Stomach (tissue), 8 donors: ENCODE measurements at regions not wholly inside any gene's neighbourhood (a gene's known extent, or its start where the extent isn't known, plus 50 kb on each side); places are given as distances from the start of the nearest gene placed in this dataset.

Experiments used
- DNase-seq, 2 donors: peaks; one replicate each; pipeline versions ENCODE4 v3.0.0 to v3.0.0-alpha.2; 2013 to 2019
- H3K27ac ChIP-seq, 5 donors: fragments of 200-600 bp in 4 of 5; sonication (generic) in 4 of 5; one replicate each; pipeline ENCODE4 v1.5.1; 2013 to 2019; ENCODE audit warnings: mild to moderate bottlenecking in 1 of 5, moderate library complexity in 1 of 5
- H3K27me3 ChIP-seq, 3 donors: fragments of 200-600 bp; sonication (generic); one replicate each; pipeline ENCODE4 v1.5.1; 2017 to 2019; ENCODE audit warnings: mixed run types in 1 of 3
- H3K36me3 ChIP-seq, 4 donors: fragments of 200-600 bp; sonication (generic); 1 replicate in 3 of 4; 2 replicates in 1 of 4; pipeline ENCODE4 v1.5.1; 2016 to 2019
- H3K4me1 ChIP-seq, 4 donors: fragments of 200-600 bp; sonication (generic); one replicate each; pipeline ENCODE4 v1.5.1; 2016 to 2019
- H3K4me3 ChIP-seq, 4 donors: fragments of 200-600 bp; sonication (generic) in 3 of 4; one replicate each; pipeline ENCODE4 v1.5.1; 2016 to 2019; ENCODE audit warnings: mild to moderate bottlenecking in 1 of 4
- H3K9me3 ChIP-seq, 4 donors: fragments of 200-600 bp; sonication (generic); one replicate each; pipeline ENCODE4 v1.5.1; 2016 to 2019
- CTCF ChIP-seq, 7 experiments: fragments of 450-650 bp in 4 of 7; fragments of 200-600 bp in 3 of 7; sonication (generic) in 3 of 7; IDR thresholded peaks; one replicate each; pipeline ENCODE4 v1.5.1; 2016 to 2019; ENCODE audit warnings: antibody characterized with exemption in 7 of 7, control low read depth in 2 of 7, mild to moderate bottlenecking in 1 of 7
- EP300 ChIP-seq: sonication (generic); formaldehyde crosslinking; IDR thresholded peaks from one replicate; pipeline ENCODE4 v1.6.1; 2017; ENCODE audit warnings: antibody characterized with exemption
- POLR2A ChIP-seq, 4 donors: fragments of 450-650 bp; IDR thresholded peaks; one replicate each; pipeline ENCODE4 v1.6.1; 2016; ENCODE audit warnings: antibody characterized with exemption in 4 of 4, control low read depth in 2 of 4, mild to moderate bottlenecking in 1 of 4, moderate library complexity in 1 of 4
- POLR2AphosphoS5 ChIP-seq, 3 donors: sonication (generic); formaldehyde crosslinking; IDR thresholded peaks; one replicate each; pipeline ENCODE4 v1.6.1; 2016; ENCODE audit warnings: antibody characterized with exemption in 3 of 3
- WGBS, 5 donors: extraction: QIAGEN DNeasy Blood & Tissue Kit in 3 of 5; methylation state at CpG; one replicate each; pipeline versions ENCODE4 v1.1.5 to v1.1.7; 2013 to 2018; 5-methylcytosine and 5-hydroxymethylcytosine counted together
- intact Hi-C: fragments of 100-400 bp; cut with DNase I; formaldehyde crosslinking; loops from one replicate; pipeline ENCODE4 v1.15.1; 2023; ENCODE audit warnings: low total_unique reads
- donor health status: healthy with polysubstance abuse.
- donor health status: Bipolar disorder and iron deficiency.
- donor health status: healthy.

DNA sequence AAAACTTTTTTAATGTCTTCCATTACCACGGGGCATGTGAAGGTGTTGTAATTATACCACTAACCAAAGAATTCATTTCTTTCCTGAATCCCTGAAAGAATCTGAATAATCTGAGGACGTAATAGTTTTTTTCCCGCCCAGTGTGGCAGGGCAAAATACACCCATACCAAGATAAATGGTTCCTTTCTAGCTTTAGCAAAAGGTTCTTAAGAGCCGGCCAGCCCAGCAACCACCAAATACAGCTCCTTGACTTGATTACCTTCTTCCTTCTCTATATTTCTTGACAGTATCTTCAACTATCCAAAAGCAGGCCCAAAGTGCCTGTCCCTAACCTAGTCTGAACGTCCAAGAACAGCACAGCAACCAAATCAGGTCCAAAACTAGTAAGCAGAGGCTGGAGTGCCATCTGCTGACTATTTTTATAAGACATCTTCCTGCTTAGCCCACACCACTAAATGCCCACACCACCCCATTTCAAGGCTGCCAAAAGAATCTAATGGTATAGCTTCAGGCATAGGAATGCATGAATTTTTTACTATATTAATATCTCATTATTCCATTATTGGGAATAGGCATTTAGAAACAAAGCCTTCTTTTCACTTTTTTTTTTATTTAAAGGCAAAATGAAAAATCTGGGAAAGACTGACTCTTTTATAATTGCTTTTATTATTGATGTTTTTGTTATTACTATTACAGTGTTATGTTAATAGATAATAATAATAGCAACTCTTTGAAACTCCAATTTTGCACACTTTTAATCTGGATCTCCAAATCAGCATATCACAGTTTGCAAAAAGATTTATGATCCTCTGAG is 524.4 kb downstream of the MED13L start:
- H3K27me3 ChIP-seq: peaks cover 0 to 34% (median 3%) of the 10 kb centered on the region in 3 donors
- TF ChIP-seq CTCF (IDR thresholded peaks at IDR 0.05) (peak in 5 of 7 experiments; percentile 37 to 61 (median 56)), POLR2AphosphoS5 (IDR thresholded peaks at IDR 0.05) (peak in 1 of 3 donors; percentile 17), EP300 (no peak)
- no peak overlapping the region for H3K4me3 ChIP-seq
- H3K9me3 ChIP-seq: no peaks in the 10 kb centered on the region
- H3K4me1 ChIP-seq: peaks cover 0 to 8% (median 0%) of the 10 kb centered on the region in 4 donors
- intact Hi-C loops: loop anchor here (5.0 kb wide), 1 partner anchor 1086 kb away; no protein-coding TSS in a partner anchor
- WGBS, 5 donors: 46 to 69% (median 58%) methylated on average over 5 of the region's 5 CpGs
- no peaks in the 10 kb centered on the region for H3K36me3 ChIP-seq
- no peak overlapping the region for H3K27ac ChIP-seq
- DNase-seq: peak; percentile 33 to 88

GRCh38 chr12:115752156-115752555 is 525.3 kb downstream of the MED13L start:
- Histone ChIP-seq H3K4me1 (peaks cover 0 to 8% (median 0%) of the 10 kb centered on the region in 4 donors), H3K27me3 (peaks cover 0 to 31% (median 3%) of the 10 kb centered on the region in 3 donors), H3K4me3 (no peak overlapping the region), H3K9me3 (no peaks in the 10 kb centered on the region), H3K27ac (no peak overlapping the region), H3K36me3 (no peaks in the 10 kb centered on the region)
- TF ChIP-seq CTCF (IDR thresholded peaks at IDR 0.05) (no peak), POLR2AphosphoS5 (IDR thresholded peaks at IDR 0.05) (no peak), EP300 (no peak), POLR2A (IDR thresholded peaks at IDR 0.05) (no peak)
- intact Hi-C loops: loop anchor here (5.0 kb wide), 1 partner anchor 1085 kb away; no protein-coding TSS in a partner anchor
- 39 to 53% (median 42%) methylated on average over 2 of the region's 2 CpGs for WGBS, 5 donors
- DNase-seq: peak in 1 of 2 donors; percentile 18

DNA sequence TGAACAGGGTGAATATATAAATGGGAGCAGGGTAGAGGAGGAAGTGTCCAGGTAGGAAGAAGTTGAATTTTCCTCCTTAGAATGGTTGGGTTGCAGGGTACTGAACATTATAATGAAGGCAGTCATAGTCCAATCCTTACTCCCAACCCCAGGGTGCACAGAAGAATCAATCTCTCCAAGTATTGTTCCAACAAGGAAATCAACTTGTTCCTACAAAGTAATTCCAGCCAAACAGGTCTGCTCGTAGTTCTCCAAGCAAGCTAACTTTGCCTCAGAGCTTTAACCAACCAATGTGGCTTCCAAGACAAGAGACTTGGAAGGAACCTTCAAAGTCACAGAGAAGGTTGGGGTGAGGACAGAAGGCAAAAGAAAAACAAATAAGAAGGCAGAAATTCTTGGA is 527.2 kb downstream of the MED13L start:
- Histone ChIP-seq H3K27ac (no peak overlapping the region), H3K4me3 (no peak overlapping the region), H3K36me3 (no peaks in the 10 kb centered on the region), H3K9me3 (no peaks in the 10 kb centered on the region), H3K27me3 (peaks cover 0 to 17% (median 3%) of the 10 kb centered on the region in 3 donors), H3K4me1 (peaks cover 0 to 8% (median 0%) of the 10 kb centered on the region in 4 donors)
- 31 to 64% (median 41%) methylated on average over 1 of the region's 1 CpG for WGBS, 5 donors
- no peak for DNase-seq
- TF ChIP-seq EP300 (no peak), CTCF (IDR thresholded peaks at IDR 0.05) (no peak), POLR2A (IDR thresholded peaks at IDR 0.05) (no peak), POLR2AphosphoS5 (IDR thresholded peaks at IDR 0.05) (no peak)
- intact Hi-C loops: loop anchor here (5.0 kb wide), 1 partner anchor 1083 kb away; no protein-coding TSS in a partner anchor

- Histone ChIP-seq H3K9me3 (no peaks in the 10 kb centered on the region), H3K27ac (no peak overlapping the region), H3K4me3 (no peak overlapping the region), H3K36me3 (no peaks in the 10 kb centered on the region), H3K27me3 (peaks cover 0 to 8% (median 0%) of the 10 kb centered on the region in 3 donors), H3K4me1 (peaks cover 0 to 8% (median 0%) of the 10 kb centered on the region in 4 donors)
- peak in 1 of 2 donors; percentile 43 for DNase-seq
- intact Hi-C loops: no loop called here
- WGBS, 5 donors: 73 to 87% (median 82%) methylated on average over 8 of the region's 8 CpGs
- TF ChIP-seq POLR2AphosphoS5 (IDR thresholded peaks at IDR 0.05) (no peak), EP300 (no peak), CTCF (IDR thresholded peaks at IDR 0.05) (no peak), POLR2A (IDR thresholded peaks at IDR 0.05) (no peak)
Observed at GRCh38 chr12:115749071-115749841, 528.2 kb downstream of the MED13L start.
